Calu3 (cell line): ENCODE measurements at regions not wholly inside any gene's neighbourhood (a gene's known extent, or its start where the extent isn't known, plus 50 kb on each side); places are given as distances from the start of the nearest gene placed in this dataset.

Experiments used
- BruUV-seq: library from RNA; stranded (reverse); fragments of 400-500 nt; replicated peaks from 2 replicates; lab custom pipeline; 2021; lab: Mats Ljungman, UMichigan
- CTCF ChIA-PET: fragments of 300-600 bp; sonication (Branson Sonifier 250); formaldehyde crosslinking; loops from one replicate; lab custom pipeline; 2022; ENCODE audit warnings: antibody characterized with exemption; lab: Charles Lee
- DNase-seq: peaks from one replicate; pipeline ENCODE4 v3.0.0; 2022
- H3K27ac Mint-ChIP-seq: one replicate; pipeline ENCODE4 v1.8.0; 2022; ENCODE audit warnings: mixed read lengths; ENCODE audit not compliant: unreplicated experiment
- H3K27me3 Mint-ChIP-seq: one replicate; pipeline ENCODE4 v1.8.0; 2022; ENCODE audit warnings: mixed read lengths; ENCODE audit not compliant: unreplicated experiment
- H3K36me3 Mint-ChIP-seq: one replicate; pipeline ENCODE4 v1.8.0; 2022; ENCODE audit warnings: mild to moderate bottlenecking, moderate library complexity, mixed read lengths; ENCODE audit not compliant: insufficient read depth, unreplicated experiment
- H3K4me1 Mint-ChIP-seq: one replicate; pipeline ENCODE4 v1.8.0; 2022; ENCODE audit warnings: mild to moderate bottlenecking, low read depth, mixed read lengths; ENCODE audit not compliant: unreplicated experiment
- H3K4me3 Mint-ChIP-seq: one replicate; pipeline ENCODE4 v1.8.0; 2022; ENCODE audit warnings: mild to moderate bottlenecking, low read depth, moderate library complexity, mixed read lengths; ENCODE audit not compliant: unreplicated experiment
- H3K9me3 Mint-ChIP-seq: one replicate; pipeline ENCODE4 v1.8.0; 2022; ENCODE audit warnings: low read depth, mixed read lengths; ENCODE audit not compliant: unreplicated experiment
- CTCF ChIP-seq: fragments of 200-600 bp; IDR thresholded peaks from one replicate; pipeline ENCODE4 v1.8.0; 2022; ENCODE audit warnings: antibody characterized with exemption; ENCODE audit not compliant: unreplicated experiment
- intact Hi-C: fragments of 100-400 bp; cut with micrococcal nuclease; formaldehyde crosslinking; loops from one replicate; pipeline ENCODE4 v1.10.0; 2022; ENCODE audit not compliant: unreplicated experiment

- Mint-ChIP-seq H3K36me3 (peaks cover 5% of the 10 kb centered on the region), H3K27ac (no peak overlapping the region), H3K9me3 (peaks cover 7% of the 10 kb centered on the region), H3K4me3 (no peak overlapping the region), H3K27me3 (no peaks in the 10 kb centered on the region), H3K4me1 (no peaks in the 10 kb centered on the region)
- no TSS peak for BruUV-seq
- no peak for TF ChIP-seq CTCF
- no peak for DNase-seq
- intact Hi-C loops, result no loop called here
- CTCF ChIA-PET, result no interaction called here
These were observed 1076.7 kb downstream of the BRD1 start for GRCh38 chr22:48750826-48751440.

GRCh38 chr22:48750282-48750681, 1077.4 kb downstream of the BRD1 start:
- Mint-ChIP-seq H3K27ac (no peak overlapping the region), H3K9me3 (peaks cover 7% of the 10 kb centered on the region), H3K36me3 (peaks cover 5% of the 10 kb centered on the region), H3K4me3 (no peak overlapping the region), H3K4me1 (no peaks in the 10 kb centered on the region), H3K27me3 (no peaks in the 10 kb centered on the region)
- TF ChIP-seq CTCF, result no peak
- BruUV-seq, result no TSS peak
- DNase-seq, result no peak
- CTCF ChIA-PET, result no interaction called here
- intact Hi-C loops, result no loop called here

DNA sequence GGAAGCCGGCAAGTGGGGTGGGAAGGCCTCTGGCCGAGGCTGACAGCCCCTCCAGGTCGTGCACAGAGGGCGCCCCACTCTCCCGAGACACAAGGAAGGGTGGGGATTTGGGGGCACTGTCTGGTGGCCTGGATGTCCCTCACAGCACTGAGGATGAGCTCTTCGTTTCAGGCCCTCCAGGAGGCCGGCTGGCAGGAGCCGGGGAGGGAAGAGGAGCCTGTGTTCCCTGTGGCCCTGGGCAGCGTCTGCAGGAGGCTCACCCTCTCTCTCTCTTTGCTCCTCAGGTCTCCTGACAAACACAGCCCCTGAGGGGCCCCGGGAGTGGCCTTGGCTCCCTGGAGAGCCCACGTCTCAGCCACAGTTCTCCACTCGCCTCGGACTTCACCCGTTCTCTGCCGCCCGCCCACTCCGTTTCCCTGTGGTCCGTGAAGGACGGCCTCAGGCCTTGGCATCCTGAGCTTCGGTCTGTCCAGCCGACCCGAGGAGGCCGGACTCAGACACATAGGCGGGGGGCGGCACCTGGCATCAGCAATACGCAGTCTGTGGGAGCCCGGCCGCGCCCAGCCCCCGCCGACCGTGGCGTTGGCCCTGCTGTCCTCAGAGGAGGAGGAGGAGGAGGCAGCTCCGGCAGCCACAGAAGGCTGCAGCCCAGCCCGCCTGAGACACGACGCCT, 1078.0 kb downstream of the BRD1 start:
- H3K27ac Mint-ChIP-seq, result no peak overlapping the region
- CTCF ChIA-PET, result no interaction called here
- peaks cover 7% of the 10 kb centered on the region for H3K9me3 Mint-ChIP-seq

GRCh38 chr22:48748860-48749554, 1078.7 kb downstream of the BRD1 start:
- H3K27ac Mint-ChIP-seq, result no peak overlapping the region
- no TSS peak for BruUV-seq
- no peaks in the 10 kb centered on the region for H3K4me1 Mint-ChIP-seq
- peaks cover 7% of the 10 kb centered on the region for H3K9me3 Mint-ChIP-seq
- no peak for DNase-seq
- peaks cover 9% of the 10 kb centered on the region for H3K36me3 Mint-ChIP-seq
- CTCF ChIA-PET, result no interaction called here
- intact Hi-C loops, result no loop called here
- no peaks in the 10 kb centered on the region for H3K27me3 Mint-ChIP-seq
- no peak for TF ChIP-seq CTCF
- H3K4me3 Mint-ChIP-seq, result no peak overlapping the region

More for the DNA sequence above, 1078.0 kb downstream of the BRD1 start:
- TF ChIP-seq CTCF, result no peak
- H3K36me3 Mint-ChIP-seq, result peaks cover 5% of the 10 kb centered on the region
- H3K4me3 Mint-ChIP-seq, result no peak overlapping the region
- DNase-seq, result no peak
- H3K4me1 Mint-ChIP-seq, result no peaks in the 10 kb centered on the region
- BruUV-seq, result no TSS peak
- no peaks in the 10 kb centered on the region for H3K27me3 Mint-ChIP-seq
- intact Hi-C loops, result no loop called here
